GM12878 (cell line): ENCODE measurements at regions not wholly inside any gene's neighbourhood (a gene's known extent, or its start where the extent isn't known, plus 50 kb on each side); places are given as distances from the start of the nearest gene placed in this dataset.
A peak's percentile ranks its signal among the peaks of the same experiment; 100 is the strongest.

ENCODE experiments used
- ATAC-seq: fragments of 200-7000 bp; cut with Tn5 transposase; 3 replicates; pipeline ENCODE4 v1.9.1; 2020; ENCODE audit warnings: mild to moderate bottlenecking, moderate library complexity
- BruUV-seq: library from RNA; stranded (reverse); fragments of 400-500 nt; replicated peaks from 2 replicates; lab custom pipeline; 2021; lab: Mats Ljungman, UMichigan
- CTCF ChIA-PET: fragments of 300-600 bp; sonication (Branson Sonifier 250); formaldehyde crosslinking; extraction: SDS; loops from one replicate; lab custom pipeline; 2021; ENCODE audit warnings: inconsistent platforms; lab: Yijun Ruan, JAX
- POLR2A ChIA-PET: fragments of 350-600 bp; formaldehyde crosslinking; extraction: SDS; loops from one replicate; lab custom pipeline; 2021; ENCODE audit warnings: inconsistent platforms; lab: Charles Lee
- RAD21 ChIA-PET: fragments of 300-600 bp; sonication (Branson Sonifier 250); formaldehyde crosslinking; loops from one replicate; lab custom pipeline; 2023; ENCODE audit warnings: antibody characterized with exemption; ENCODE audit not compliant: unreplicated experiment; lab: Charles Lee
- SMC1A ChIA-PET: fragments of 300-600 bp; sonication (Branson Sonifier 250); formaldehyde crosslinking; loops from one replicate; lab custom pipeline; 2023; ENCODE audit not compliant: unreplicated experiment, uncharacterized antibody; lab: Charles Lee
- DNase-seq: peaks from one replicate; pipeline ENCODE4 v3.0.0-alpha.2; 2011; ENCODE audit warnings: low read depth, low spot score
- FAIRE-seq: peaks from 3 replicates; lab custom pipeline; 2011; peaks lifted over from hg19 to GRCh38; lab: Jason Lieb, UNC
- H2AFZ ChIP-seq: 2 replicates; pipeline ENCODE4 v1.6.0; 2011; ENCODE audit warnings: low read depth, low read length, control low read depth; ENCODE audit not compliant: control insufficient read depth
- H3K27ac ChIP-seq: 2 replicates; pipeline ENCODE4 v1.5.1; 2011; ENCODE audit warnings: control low read depth; ENCODE audit not compliant: control insufficient read depth, insufficient read depth
- H3K27me3 ChIP-seq, 2 experiments: replicated peaks in 1 of 2; 2 replicates each; pipeline versions ENCODE4 v1.6.0 to v1.6.1; 2011; ENCODE audit warnings: low read length in 1 of 2; ENCODE audit not compliant: control insufficient read depth in 2 of 2, insufficient read depth in 2 of 2
- H3K36me3 ChIP-seq, 2 experiments: 2 replicates each; pipeline ENCODE4 v1.5.1; 2011; ENCODE audit warnings: low read length in 1 of 2; ENCODE audit not compliant: control insufficient read depth in 2 of 2, insufficient read depth in 2 of 2
- H3K4me1 ChIP-seq: 2 replicates; pipeline ENCODE4 v1.6.1; 2011; ENCODE audit warnings: mild to moderate bottlenecking, low read length, moderate library complexity, mixed read lengths; ENCODE audit not compliant: control insufficient read depth, insufficient read depth
- H3K4me2 ChIP-seq: 2 replicates; pipeline ENCODE4 v1.6.0; 2011; ENCODE audit warnings: control low read depth; ENCODE audit not compliant: control insufficient read depth, insufficient read depth
- H3K4me3 ChIP-seq: fragments of 200-600 bp; sonication (generic); 2 replicates; pipeline ENCODE4 v1.5.1; 2016
- H3K79me2 ChIP-seq: 2 replicates; pipeline ENCODE4 v1.6.0; 2011; ENCODE audit warnings: low read length; ENCODE audit not compliant: control insufficient read depth, insufficient read depth
- H3K9ac ChIP-seq: 2 replicates; pipeline ENCODE4 v1.8.0; 2011; ENCODE audit warnings: low read length, control low read depth, mixed read lengths; ENCODE audit not compliant: control insufficient read depth, insufficient read depth
- H3K9me3 ChIP-seq: replicated peaks from 3 replicates; pipeline ENCODE4 v1.5.1; 2011; ENCODE audit warnings: mild to moderate bottlenecking, low read length; ENCODE audit not compliant: control insufficient read depth, insufficient read depth
- H4K20me1 ChIP-seq: 2 replicates; pipeline ENCODE4 v1.6.0; 2011; ENCODE audit not compliant: control insufficient read depth, insufficient read depth
- CBFB ChIP-seq: IDR thresholded peaks from 2 replicates; pipeline ENCODE4 v1.6.1; 2016; ENCODE audit warnings: antibody characterized with exemption, low read depth
- CUX1 ChIP-seq: IDR thresholded peaks from 2 replicates; pipeline ENCODE4 v1.6.1; 2012; ENCODE audit warnings: improper control_type of control experiment, low read depth, low read length; ENCODE audit not compliant: insufficient replicate concordance
- E4F1 ChIP-seq: fragments of 450-650 bp; IDR thresholded peaks from 2 replicates; pipeline ENCODE4 v1.6.1; 2018; ENCODE audit warnings: borderline replicate concordance, mild to moderate bottlenecking; ENCODE audit not compliant: partially characterized antibody
- GATAD2B ChIP-seq: fragments of 450-650 bp; conservative IDR thresholded peaks from 2 replicates; pipeline ENCODE4 v1.6.1; 2017; ENCODE audit warnings: low read depth, mild to moderate bottlenecking, moderate library complexity
- TCF3 ChIP-seq: IDR thresholded peaks from 2 replicates; pipeline ENCODE4 v1.6.1; 2012; ENCODE audit warnings: low read depth, mild to moderate bottlenecking, low read length, borderline replicate concordance; ENCODE audit not compliant: insufficient read depth
- ZNF592 ChIP-seq: fragments of 450-650 bp; IDR thresholded peaks from 2 replicates; pipeline ENCODE4 v1.6.1; 2017; ENCODE audit warnings: mild to moderate bottlenecking, moderate library complexity
- ZNF622 ChIP-seq: fragments of 450-650 bp; IDR thresholded peaks from 2 replicates; pipeline ENCODE4 v1.6.1; 2017; ENCODE audit warnings: mild to moderate bottlenecking, inconsistent platforms
- WGBS: methylation state at CpG from one replicate; pipeline ENCODE4 v1.1.6; 2016; ENCODE audit warnings: low lambda C conversion rate; ENCODE audit not compliant: insufficient replicate concordance, insufficient coverage; ENCODE audit errors: missing lambda C conversion rate; 5-methylcytosine and 5-hydroxymethylcytosine counted together
- in situ Hi-C: fragments of 300-500 bp; cut with MboI; formaldehyde crosslinking; loops from 9 replicates; pipeline ENCODE4 v1.14.3; 2018; ENCODE audit warnings: mixed read lengths
- intact Hi-C: fragments of 100-400 bp; cut with micrococcal nuclease; formaldehyde crosslinking; loops from one replicate; pipeline ENCODE4 v1.14.2; 2022; ENCODE audit not compliant: unreplicated experiment

GRCh38 chr20:40968816-40969562, 59.6 kb upstream of the TOP1 start (continued):
- TF ChIP-seq ZNF592 (0 out of 2 replicates have a peak, but pooled peaks have one; percentile 10), GATAD2B (0 out of 2 replicates have a peak, but pooled peaks have one; percentile 49)

GRCh38 chr20:40970218-40970617, 58.4 kb upstream of the TOP1 start:
- CTCF ChIA-PET, result interaction anchor here (1.1 to 3.9 kb wide), 13 partner anchors 11 to 369 kb away, joined by 3 to 127 read pairs (median 21); partner anchors contain the start of gene LPIN3
- Histone ChIP-seq H3K4me1 (no peaks in the 10 kb centered on the region), H2AFZ (no peak overlapping the region), H3K9ac (no peak overlapping the region), H3K27me3 (no peaks in the 10 kb centered on the region), H3K36me3 (no peaks in the 10 kb centered on the region), H3K79me2 (no peaks in the 10 kb centered on the region), H3K4me3 (no peak overlapping the region), H3K9me3 (no peaks in the 10 kb centered on the region), H3K4me2 (no peak overlapping the region), H3K27ac (no peak overlapping the region), H4K20me1 (no peaks in the 10 kb centered on the region)
- ATAC-seq, result no peak
- WGBS, result 97% methylated on average over 6 of the region's 6 CpGs
- in situ Hi-C loops, result loop anchor here (5.0 kb wide), 1 partner anchor 122 kb away; no protein-coding TSS in a partner anchor
- POLR2A ChIA-PET, result interaction anchor here (1.3 kb wide), 1 partner anchor 94 kb away, joined by 3 read pairs; no protein-coding TSS in a partner anchor
- intact Hi-C loops, result no loop called here
- no peak for DNase-seq
- no TSS peak for BruUV-seq
- no peak for FAIRE-seq
- SMC1A ChIA-PET, result interaction anchor here (1.1 to 3.2 kb wide), 9 partner anchors 12 to 135 kb away, joined by 4 to 69 read pairs (median 8); no protein-coding TSS in a partner anchor
- RAD21 ChIA-PET, result interaction anchor here (1.4 to 5.3 kb wide), 7 partner anchors 11 to 164 kb away, joined by 4 to 51 read pairs (median 31); no protein-coding TSS in a partner anchor
- no peak for TF ChIP-seq E4F1
- TF ChIP-seq CBFB, result no peak
- no peak for TF ChIP-seq ZNF622
- TF ChIP-seq CUX1, result no peak
- TF ChIP-seq TCF3, result no peak
